CD8-positive, alpha-beta memory T cell (primary cell): ENCODE measurements at regions not wholly inside any gene's neighbourhood (a gene's known extent, or its start where the extent isn't known, plus 50 kb on each side); places are given as distances from the start of the nearest gene placed in this dataset.

ENCODE experiments used
- CTCF ChIA-PET: fragments of 350-600 bp; sonication (Branson Sonifier 250); formaldehyde crosslinking; loops from one replicate; lab custom pipeline; 2021; ENCODE audit warnings: antibody characterized with exemption; lab: Charles Lee
- POLR2A ChIA-PET: fragments of 350-600 bp; sonication (Branson Sonifier 250); formaldehyde crosslinking; loops from one replicate; lab custom pipeline; 2021; ENCODE audit warnings: antibody characterized with exemption; lab: Charles Lee
- DNase-seq, 5 donors: peaks; one replicate each; pipeline versions ENCODE4 v3.0.0 to v3.0.0-alpha.2; 2020 to 2022; ENCODE audit warnings: mixed read lengths in 1 of 5
- H3K27ac ChIP-seq: one replicate; pipeline ENCODE4 v1.7.0; 2013; ENCODE audit warnings: low read depth, mild to moderate bottlenecking, low read length, moderate library complexity
- H3K27me3 ChIP-seq: 2 replicates; pipeline ENCODE4 v1.7.0; 2013; ENCODE audit warnings: low read length, mild to moderate bottlenecking; ENCODE audit not compliant: insufficient read depth, poor library complexity, severe bottlenecking
- H3K36me3 ChIP-seq: 2 replicates; pipeline ENCODE4 v1.7.0; 2013; ENCODE audit warnings: mild to moderate bottlenecking, low read length, moderate library complexity; ENCODE audit not compliant: insufficient read depth
- H3K4me1 ChIP-seq: 2 replicates; pipeline ENCODE4 v1.7.0; 2013; ENCODE audit warnings: mild to moderate bottlenecking, low read length, moderate library complexity; ENCODE audit not compliant: insufficient read depth
- H3K4me3 ChIP-seq: 2 replicates; pipeline ENCODE4 v1.7.0; 2013; ENCODE audit warnings: mild to moderate bottlenecking, low read length
- H3K9me3 ChIP-seq: 2 replicates; pipeline ENCODE4 v1.7.0; 2013; ENCODE audit warnings: mild to moderate bottlenecking, low read length
- H3K27ac Mint-ChIP-seq, 8 donors: one replicate each; pipeline ENCODE4 v1.8.0; 2020 to 2021; ENCODE audit warnings: mixed read lengths in 8 of 8, mild to moderate bottlenecking in 6 of 8, inconsistent platforms in 3 of 8, moderate library complexity in 3 of 8
- H3K27me3 Mint-ChIP-seq, 2 donors: one replicate each; pipeline ENCODE4 v1.8.0; 2020 to 2021; ENCODE audit warnings: mixed read lengths in 2 of 2, mild to moderate bottlenecking in 1 of 2, moderate library complexity in 1 of 2
- H3K36me3 Mint-ChIP-seq, 3 donors: one replicate each; pipeline ENCODE4 v1.8.0; 2020 to 2021; ENCODE audit warnings: mixed read lengths in 3 of 3, inconsistent platforms in 1 of 3, mild to moderate bottlenecking in 1 of 3
- H3K4me1 Mint-ChIP-seq, 3 donors: one replicate each; pipeline ENCODE4 v1.8.0; 2020 to 2021; ENCODE audit warnings: mixed read lengths in 3 of 3, inconsistent platforms in 1 of 3, mild to moderate bottlenecking in 1 of 3
- H3K4me3 Mint-ChIP-seq, 7 donors: one replicate each; pipeline ENCODE4 v1.8.0; 2020 to 2021; ENCODE audit warnings: mixed read lengths in 7 of 7, mild to moderate bottlenecking in 6 of 7, moderate library complexity in 4 of 7, inconsistent platforms in 2 of 7
- H3K9me3 Mint-ChIP-seq, 5 donors: one replicate each; pipeline ENCODE4 v1.8.0; 2020 to 2022; ENCODE audit warnings: mixed read lengths in 5 of 5, mild to moderate bottlenecking in 3 of 5, moderate library complexity in 2 of 5, inconsistent platforms in 1 of 5

GRCh38 chr5:89036166-89036565 is 153.2 kb upstream of the MEF2C start:
- Histone ChIP-seq H3K9me3 (no peaks in the 10 kb centered on the region), H3K36me3 (no peaks in the 10 kb centered on the region), H3K27me3 (no peaks in the 10 kb centered on the region), H3K4me1 (no peaks in the 10 kb centered on the region), H3K27ac (no peak overlapping the region), H3K4me3 (no peak overlapping the region)
- no peaks in the 10 kb centered on the region for H3K36me3 Mint-ChIP-seq
- no peak for DNase-seq
- H3K27ac Mint-ChIP-seq, result no peak overlapping the region
- ChIA-PET CTCF (no interaction called here), POLR2A (no interaction called here)
- no peaks in the 10 kb centered on the region for H3K27me3 Mint-ChIP-seq
- H3K4me3 Mint-ChIP-seq, result no peak overlapping the region
- peaks cover 0 to 4% (median 0%) of the 10 kb centered on the region in 5 donors for H3K9me3 Mint-ChIP-seq
- no peaks in the 10 kb centered on the region for H3K4me1 Mint-ChIP-seq

- no peaks in the 10 kb centered on the region for H3K4me1 Mint-ChIP-seq
- H3K27me3 Mint-ChIP-seq, result no peaks in the 10 kb centered on the region
- ChIA-PET CTCF (no interaction called here), POLR2A (no interaction called here)
- no peak for DNase-seq
- Histone ChIP-seq H3K4me3 (no peak overlapping the region), H3K36me3 (no peaks in the 10 kb centered on the region), H3K27me3 (no peaks in the 10 kb centered on the region), H3K9me3 (no peaks in the 10 kb centered on the region), H3K27ac (no peak overlapping the region), H3K4me1 (no peaks in the 10 kb centered on the region)
- H3K27ac Mint-ChIP-seq, result no peak overlapping the region
- no peak overlapping the region for H3K4me3 Mint-ChIP-seq
- peaks cover 0 to 4% (median 1%) of the 10 kb centered on the region in 5 donors for H3K9me3 Mint-ChIP-seq
- no peaks in the 10 kb centered on the region for H3K36me3 Mint-ChIP-seq
Observed at GRCh38 chr5:89034588-89034987, 151.6 kb upstream of the MEF2C start.

- Mint-ChIP-seq H3K4me3 (no peak overlapping the region), H3K4me1 (no peaks in the 10 kb centered on the region), H3K27me3 (no peaks in the 10 kb centered on the region), H3K27ac (no peak overlapping the region), H3K9me3 (peaks cover 0 to 5% (median 0%) of the 10 kb centered on the region in 5 donors), H3K36me3 (no peaks in the 10 kb centered on the region)
- no peaks in the 10 kb centered on the region for H3K27me3 ChIP-seq
- POLR2A ChIA-PET, result no interaction called here
- no peaks in the 10 kb centered on the region for H3K36me3 ChIP-seq
- H3K27ac ChIP-seq, result no peak overlapping the region
- H3K9me3 ChIP-seq, result no peaks in the 10 kb centered on the region
- DNase-seq, result no peak
- no peak overlapping the region for H3K4me3 ChIP-seq
- H3K4me1 ChIP-seq, result no peaks in the 10 kb centered on the region
- CTCF ChIA-PET, result no interaction called here
Observed at GRCh38 chr5:89030798-89031197, 147.8 kb upstream of the MEF2C start.

- H3K36me3 ChIP-seq, result no peaks in the 10 kb centered on the region
- no peak overlapping the region for H3K27ac ChIP-seq
- Mint-ChIP-seq H3K27ac (no peak overlapping the region), H3K9me3 (peaks cover 0 to 5% (median 0%) of the 10 kb centered on the region in 5 donors), H3K4me3 (no peak overlapping the region), H3K4me1 (no peaks in the 10 kb centered on the region), H3K27me3 (no peaks in the 10 kb centered on the region), H3K36me3 (no peaks in the 10 kb centered on the region)
- POLR2A ChIA-PET, result no interaction called here
- no peak overlapping the region for H3K4me3 ChIP-seq
- no peak for DNase-seq
- H3K4me1 ChIP-seq, result no peaks in the 10 kb centered on the region
- H3K27me3 ChIP-seq, result no peaks in the 10 kb centered on the region
- CTCF ChIA-PET, result no interaction called here
- H3K9me3 ChIP-seq, result no peaks in the 10 kb centered on the region
Observed at GRCh38 chr5:89028595-89029285, 145.8 kb upstream of the MEF2C start.

GRCh38 chr5:89024045-89024444 is 141.1 kb upstream of the MEF2C start:
- ChIA-PET CTCF (no interaction called here), POLR2A (no interaction called here)
- Mint-ChIP-seq H3K27me3 (no peaks in the 10 kb centered on the region), H3K4me3 (no peak overlapping the region), H3K36me3 (no peaks in the 10 kb centered on the region), H3K4me1 (no peaks in the 10 kb centered on the region), H3K9me3 (peaks cover 0 to 3% (median 0%) of the 10 kb centered on the region in 5 donors), H3K27ac (no peak overlapping the region)
- no peaks in the 10 kb centered on the region for H3K4me1 ChIP-seq
- DNase-seq, result no peak
- no peaks in the 10 kb centered on the region for H3K9me3 ChIP-seq
- no peak overlapping the region for H3K27ac ChIP-seq
- no peaks in the 10 kb centered on the region for H3K27me3 ChIP-seq
- H3K4me3 ChIP-seq, result no peak overlapping the region
- H3K36me3 ChIP-seq, result no peaks in the 10 kb centered on the region

GRCh38 chr5:89020926-89021610 is 138.1 kb upstream of the MEF2C start:
- Histone ChIP-seq H3K27ac (no peak overlapping the region), H3K36me3 (no peaks in the 10 kb centered on the region), H3K27me3 (no peaks in the 10 kb centered on the region), H3K4me3 (no peak overlapping the region), H3K4me1 (no peaks in the 10 kb centered on the region), H3K9me3 (no peaks in the 10 kb centered on the region)
- ChIA-PET POLR2A (no interaction called here), CTCF (interaction anchor here (0.7 kb wide), 1 partner anchor 10 kb away, joined by 3 read pairs; no protein-coding TSS in a partner anchor)
- Mint-ChIP-seq H3K4me1 (no peaks in the 10 kb centered on the region), H3K27ac (no peak overlapping the region), H3K27me3 (no peaks in the 10 kb centered on the region), H3K4me3 (no peak overlapping the region), H3K36me3 (no peaks in the 10 kb centered on the region), H3K9me3 (no peaks in the 10 kb centered on the region)
- no peak for DNase-seq

- Histone ChIP-seq H3K27me3 (no peaks in the 10 kb centered on the region), H3K9me3 (no peaks in the 10 kb centered on the region), H3K4me3 (no peak overlapping the region), H3K27ac (no peak overlapping the region), H3K36me3 (no peaks in the 10 kb centered on the region), H3K4me1 (no peaks in the 10 kb centered on the region)
- no peak overlapping the region for H3K27ac Mint-ChIP-seq
- no peaks in the 10 kb centered on the region for H3K27me3 Mint-ChIP-seq
- ChIA-PET CTCF (no interaction called here), POLR2A (no interaction called here)
- H3K9me3 Mint-ChIP-seq, result peaks cover 0 to 2% (median 0%) of the 10 kb centered on the region in 5 donors
- DNase-seq, result no peak
- no peaks in the 10 kb centered on the region for H3K4me1 Mint-ChIP-seq
- no peaks in the 10 kb centered on the region for H3K36me3 Mint-ChIP-seq
- H3K4me3 Mint-ChIP-seq, result no peak overlapping the region
Observed at GRCh38 chr5:89016741-89017303, 133.8 kb upstream of the MEF2C start.

GRCh38 chr5:89015409-89015808 is 132.4 kb upstream of the MEF2C start:
- Histone ChIP-seq H3K9me3 (no peaks in the 10 kb centered on the region), H3K36me3 (no peaks in the 10 kb centered on the region), H3K27me3 (no peaks in the 10 kb centered on the region), H3K27ac (no peak overlapping the region), H3K4me3 (no peak overlapping the region), H3K4me1 (no peaks in the 10 kb centered on the region)
- H3K27me3 Mint-ChIP-seq, result no peaks in the 10 kb centered on the region
- H3K27ac Mint-ChIP-seq, result no peak overlapping the region
- CTCF ChIA-PET, result no interaction called here
- no peak for DNase-seq
- H3K36me3 Mint-ChIP-seq, result no peaks in the 10 kb centered on the region
- peaks cover 0 to 3% (median 0%) of the 10 kb centered on the region in 5 donors for H3K9me3 Mint-ChIP-seq
- no peak overlapping the region for H3K4me3 Mint-ChIP-seq
- no peaks in the 10 kb centered on the region for H3K4me1 Mint-ChIP-seq
- POLR2A ChIA-PET, result no interaction called here
